ENCODE measurements at regions not wholly inside any gene's neighbourhood (a gene's known extent, or its start where the extent isn't known, plus 50 kb on each side); places are given as distances from the start of the nearest gene placed in this dataset.
"Not testable (repeated sequence)": the region's sequence is repeated elsewhere in the genome, so short reads cannot be mapped to it uniquely, and the experiment has no call there.

GRCh38 chr4:117014236-117014635 is 71.1 kb downstream of the TRAM1L1 start:
- DNase-seq, result no peak

DNA sequence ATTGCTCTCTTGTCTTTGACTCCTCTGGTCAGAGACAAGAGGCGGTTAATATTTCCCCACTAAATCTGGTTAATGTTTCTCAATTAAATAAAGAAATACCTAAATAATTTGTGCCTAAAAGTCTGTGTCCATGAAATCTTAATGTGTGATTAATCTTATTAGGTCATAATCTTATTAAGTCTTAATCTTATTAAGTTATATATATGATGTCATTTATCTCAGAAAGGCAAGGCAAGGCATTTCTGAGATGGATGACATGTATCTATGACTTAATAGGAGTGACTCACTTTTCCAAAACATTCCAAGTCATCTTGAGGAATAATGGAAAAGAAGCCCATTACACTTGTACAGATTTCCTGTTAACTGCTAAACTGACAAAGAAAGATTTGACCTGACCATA is 74.7 kb downstream of the TRAM1L1 start:
- DNase-seq, result no peak

GRCh38 chr4:117001077-117001476 is 84.3 kb downstream of the TRAM1L1 start:
- no peak for DNase-seq

DNA sequence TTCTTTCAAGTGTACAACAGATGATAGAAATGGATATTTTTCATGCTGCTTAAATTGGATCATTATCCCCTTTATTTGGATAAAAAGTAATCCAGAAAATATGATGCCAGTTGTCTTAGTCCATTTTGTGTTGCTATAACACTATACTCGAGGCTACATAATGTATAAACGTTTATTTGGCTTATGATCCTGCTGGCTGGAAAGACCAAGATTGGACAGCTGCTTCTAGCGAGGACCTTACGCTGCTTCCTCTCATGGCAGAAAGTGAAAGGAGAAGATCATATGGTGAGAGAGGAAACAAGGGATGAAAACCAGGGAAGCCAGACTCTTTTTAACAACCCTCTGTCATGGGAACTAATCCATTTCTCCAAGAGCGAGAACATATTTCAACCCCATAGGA is 102.7 kb downstream of the TRAM1L1 start:
- DNase-seq, result no peak

- not testable (repeated sequence) for DNase-seq
Observed at GRCh38 chr4:116980436-116980835, 104.9 kb downstream of the TRAM1L1 start.

DNA sequence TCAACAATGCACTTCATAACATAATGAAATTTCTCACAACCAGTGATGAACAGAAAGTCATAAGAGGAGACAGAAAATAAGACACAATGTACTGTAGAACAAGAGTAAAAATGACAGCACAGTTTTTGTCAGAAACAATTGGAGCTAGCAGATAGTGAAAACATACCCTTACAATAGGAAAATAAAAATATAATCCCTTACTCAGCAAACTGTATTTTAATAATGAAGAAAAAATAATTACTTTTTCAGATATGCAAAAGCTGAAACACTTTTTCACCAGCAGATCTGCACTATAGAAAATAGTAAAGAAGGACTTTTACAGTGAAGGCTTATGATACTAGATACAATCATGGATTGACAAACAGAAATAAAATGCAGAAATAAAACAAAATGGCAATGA is 126.3 kb downstream of the TRAM1L1 start:
- DNase-seq, result no peak

- no peak for DNase-seq
Observed at GRCh38 chr4:116953947-116954346, 131.4 kb downstream of the TRAM1L1 start.

GRCh38 chr4:116952530-116953136 is 132.7 kb downstream of the TRAM1L1 start:
- DNase-seq, result no peak

DNA sequence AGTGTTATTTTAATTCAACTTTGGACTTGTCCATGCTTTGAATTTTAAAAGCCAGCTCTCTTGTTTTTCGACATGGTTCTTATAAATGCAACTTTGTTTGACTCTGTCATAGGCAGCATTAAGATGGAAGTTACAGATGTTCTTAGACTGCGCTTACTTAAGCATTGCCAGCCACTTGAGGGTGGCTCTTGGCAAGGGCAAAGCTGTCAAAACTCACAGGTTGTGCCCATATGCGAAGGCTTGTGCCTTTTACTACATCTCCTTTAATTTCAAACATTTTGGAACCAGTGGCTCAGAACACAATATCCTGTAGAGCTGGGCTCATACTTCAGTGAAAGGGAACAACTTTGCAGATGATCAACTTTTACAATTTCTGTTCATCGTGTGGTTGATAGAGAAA is 135.5 kb downstream of the TRAM1L1 start:
- DNase-seq, result no peak

- DNase-seq, result no peak
Observed at GRCh38 chr4:116942315-116942714, 143.1 kb downstream of the TRAM1L1 start.

DNA sequence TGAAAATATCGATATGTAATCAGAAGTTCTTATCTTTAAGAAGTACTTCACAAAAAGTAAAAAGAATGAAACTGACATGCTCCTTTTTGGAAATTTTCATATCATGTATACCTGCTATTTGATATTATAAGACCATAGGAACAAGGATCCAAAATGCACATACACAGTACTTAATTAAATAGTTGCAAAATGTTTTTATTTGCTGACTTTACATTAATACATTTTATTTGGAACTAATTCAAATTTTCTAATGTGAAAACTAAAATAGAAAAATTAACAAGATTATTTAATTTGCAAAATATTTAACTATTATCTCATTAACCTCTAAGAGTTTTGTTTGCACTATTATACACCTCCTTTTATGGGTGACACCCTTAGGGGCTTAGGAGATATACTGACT is 155.0 kb downstream of the TRAM1L1 start:
- DNase-seq, result no peak

DNA sequence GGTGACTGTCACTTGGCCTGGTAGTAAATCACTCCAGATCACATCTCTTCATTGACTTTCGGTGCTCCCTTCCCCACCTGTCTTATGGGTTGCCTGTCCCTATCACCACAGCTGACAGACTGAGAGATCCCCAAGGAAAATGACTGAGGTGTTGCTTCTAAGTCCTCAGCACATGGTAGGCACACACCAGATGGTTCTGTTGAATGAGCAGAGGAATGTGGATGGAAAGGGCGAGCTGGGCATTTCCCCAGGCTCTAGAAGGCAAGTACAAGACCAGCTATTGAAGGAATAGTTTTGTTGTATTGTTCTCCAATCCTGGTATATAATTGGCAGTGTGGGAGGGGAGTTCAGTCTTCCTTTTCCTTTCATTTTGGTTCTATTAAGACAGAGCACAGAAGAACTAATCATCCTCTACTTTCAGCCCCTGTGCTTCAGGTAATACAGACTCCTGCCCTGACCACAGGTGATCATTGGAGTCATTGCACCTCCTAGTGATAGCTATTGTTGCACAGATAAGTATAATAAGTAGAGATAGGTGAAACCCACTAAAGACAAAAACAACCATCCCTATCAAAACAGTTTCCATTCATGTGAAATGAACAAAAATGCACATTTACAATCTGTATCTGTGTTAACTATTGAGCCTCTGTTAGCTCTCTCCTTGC is 158.6 kb downstream of the TRAM1L1 start:
- no peak for DNase-seq

- no peak for DNase-seq
Observed at GRCh38 chr4:116925900-116926457, 159.4 kb downstream of the TRAM1L1 start.

GRCh38 chr4:116923389-116923788 is 162.0 kb downstream of the TRAM1L1 start:
- no peak for DNase-seq

GRCh38 chr4:116913451-116913850 is 171.9 kb downstream of the TRAM1L1 start:
- no peak for DNase-seq

GRCh38 chr4:116906758-116907157 is 178.6 kb downstream of the TRAM1L1 start:
- DNase-seq, result no peak

- DNase-seq, result no peak
Observed at GRCh38 chr4:116899561-116899960, 185.8 kb downstream of the TRAM1L1 start.

- no peak for DNase-seq
Observed at GRCh38 chr4:116885579-116885978, 199.8 kb downstream of the TRAM1L1 start.

GRCh38 chr4:116882503-116882902 is 202.9 kb downstream of the TRAM1L1 start:
- DNase-seq, result no peak

GRCh38 chr4:116881077-116881476 is 204.3 kb downstream of the TRAM1L1 start:
- no peak for DNase-seq

- DNase-seq, result no peak
Observed at GRCh38 chr4:116880625-116881024, 204.8 kb downstream of the TRAM1L1 start.

GRCh38 chr4:116878280-116878679 is 207.1 kb downstream of the TRAM1L1 start:
- DNase-seq, result no peak

- DNase-seq, result no peak
Observed at GRCh38 chr4:116877069-116877468, 208.3 kb downstream of the TRAM1L1 start.

- DNase-seq, result no peak
Observed at GRCh38 chr4:116872941-116873340, 212.4 kb downstream of the TRAM1L1 start.

DNA sequence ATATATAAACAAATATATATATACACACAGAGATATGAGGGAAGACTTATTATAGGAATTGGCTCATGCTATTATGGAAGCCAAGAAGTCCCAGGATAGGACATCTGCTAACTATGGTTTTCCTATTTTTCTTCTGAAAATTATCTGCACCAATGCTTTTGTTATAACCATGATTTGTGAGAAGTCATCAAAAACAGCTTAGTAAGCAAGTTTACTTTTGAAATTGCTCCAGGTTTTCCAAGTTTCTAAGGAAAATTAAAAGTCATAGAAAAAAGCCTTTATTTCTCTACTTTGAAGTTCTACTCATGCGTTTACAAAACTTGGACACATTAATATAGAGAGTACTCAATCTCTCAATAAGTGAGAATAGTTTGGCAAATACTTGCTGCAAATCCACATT is 213.1 kb downstream of the TRAM1L1 start:
- no peak for DNase-seq
